Trophoblast cell (in vitro differentiated cells and primary cell): ENCODE measurements at regions not wholly inside any gene's neighbourhood (a gene's known extent, or its start where the extent isn't known, plus 50 kb on each side); places are given as distances from the start of the nearest gene placed in this dataset.

Experiments used
- DNase-seq, 2 donors: peaks; one replicate each; pipeline ENCODE4 v3.0.0-alpha.2; 2016
- H2AFZ ChIP-seq: 2 replicates; pipeline ENCODE4 v1.6.1; 2013; ENCODE audit warnings: low read length, moderate library complexity, mild to moderate bottlenecking; ENCODE audit not compliant: insufficient read depth, poor library complexity
- H2AK5ac ChIP-seq: 2 replicates; pipeline ENCODE4 v1.6.1; 2013; ENCODE audit warnings: mild to moderate bottlenecking, low read length
- H2BK120ac ChIP-seq: 2 replicates; pipeline ENCODE4 v1.6.1; 2013; ENCODE audit warnings: low read length, mild to moderate bottlenecking, moderate library complexity; ENCODE audit not compliant: insufficient read depth, poor library complexity
- H2BK12ac ChIP-seq: 2 replicates; pipeline ENCODE4 v1.6.1; 2013; ENCODE audit warnings: mild to moderate bottlenecking, low read length, moderate library complexity
- H2BK5ac ChIP-seq: 2 replicates; pipeline ENCODE4 v1.6.1; 2013; ENCODE audit warnings: low read length, low read depth, moderate library complexity, mild to moderate bottlenecking; ENCODE audit not compliant: poor library complexity
- H3K14ac ChIP-seq: 2 replicates; pipeline ENCODE4 v1.6.1; 2013; ENCODE audit warnings: mild to moderate bottlenecking, low read length
- H3K18ac ChIP-seq: 2 replicates; pipeline ENCODE4 v1.6.1; 2013; ENCODE audit warnings: mild to moderate bottlenecking, low read length
- H3K23ac ChIP-seq: 2 replicates; pipeline ENCODE4 v1.6.1; 2013; ENCODE audit warnings: low read length
- H3K27ac ChIP-seq: 2 replicates; pipeline ENCODE4 v1.5.1; 2013; ENCODE audit warnings: low read depth, mild to moderate bottlenecking, inconsistent platforms, low read length, moderate library complexity
- H3K27me3 ChIP-seq: 2 replicates; pipeline ENCODE4 v1.6.1; 2013; ENCODE audit warnings: inconsistent platforms, mild to moderate bottlenecking, low read length, moderate library complexity; ENCODE audit not compliant: insufficient read depth
- H3K36me3 ChIP-seq, 2 experiments: 1 replicate in 1 of 2; 2 replicates in 1 of 2; pipeline ENCODE4 v1.6.1; 2013; ENCODE audit warnings: low read length in 2 of 2, mild to moderate bottlenecking in 2 of 2, moderate library complexity in 1 of 2; ENCODE audit not compliant: insufficient read depth in 2 of 2, control insufficient read depth in 1 of 2
- H3K4ac ChIP-seq: 2 replicates; pipeline ENCODE4 v1.6.1; 2013; ENCODE audit warnings: low read depth, mild to moderate bottlenecking, low read length, moderate library complexity
- H3K4me1 ChIP-seq, 2 experiments: 1 replicate in 1 of 2; 2 replicates in 1 of 2; pipeline ENCODE4 v1.6.1; 2013; ENCODE audit warnings: low read length in 2 of 2, mild to moderate bottlenecking in 2 of 2, moderate library complexity in 1 of 2; ENCODE audit not compliant: insufficient read depth in 2 of 2, control insufficient read depth in 1 of 2
- H3K4me2 ChIP-seq: 2 replicates; pipeline ENCODE4 v1.6.1; 2013; ENCODE audit warnings: inconsistent platforms, mild to moderate bottlenecking, low read length, moderate library complexity
- H3K4me3 ChIP-seq: 2 replicates; pipeline ENCODE4 v1.5.1; 2013; ENCODE audit warnings: mild to moderate bottlenecking, low read depth, low read length, inconsistent platforms
- H3K79me1 ChIP-seq: one replicate; pipeline ENCODE4 v1.6.1; 2013; ENCODE audit warnings: low read length
- H3K79me2 ChIP-seq: 2 replicates; pipeline ENCODE4 v1.6.1; 2013; ENCODE audit warnings: low read length, mild to moderate bottlenecking; ENCODE audit not compliant: control insufficient read depth, insufficient read depth, poor library complexity
- H3K9ac ChIP-seq: 2 replicates; pipeline ENCODE4 v1.6.1; 2013; ENCODE audit warnings: mild to moderate bottlenecking, low read length
- H3K9me3 ChIP-seq: 2 replicates; pipeline ENCODE4 v1.6.1; 2013; ENCODE audit warnings: low read depth, mild to moderate bottlenecking, control low read depth, inconsistent platforms, low read length; ENCODE audit not compliant: insufficient read depth
- H4K12ac ChIP-seq: 2 replicates; pipeline ENCODE4 v1.6.1; 2013; ENCODE audit warnings: low read depth, mild to moderate bottlenecking, low read length, moderate library complexity
- H4K8ac ChIP-seq: 2 replicates; pipeline ENCODE4 v1.6.1; 2013; ENCODE audit warnings: low read depth, mild to moderate bottlenecking, low read length, moderate library complexity
- H4K91ac ChIP-seq: one replicate; pipeline ENCODE4 v1.6.1; 2013; ENCODE audit warnings: low read depth, mild to moderate bottlenecking, low read length, moderate library complexity
- WGBS: extraction: QIAGEN DNeasy Blood & Tissue Kit; methylation state at CpG from one replicate; pipeline ENCODE4 v1.1.7; 2013; ENCODE audit warnings: missing lambda C conversion rate; ENCODE audit not compliant: insufficient read length, insufficient coverage; ENCODE audit errors: extremely low coverage; 5-methylcytosine and 5-hydroxymethylcytosine counted together

DNA sequence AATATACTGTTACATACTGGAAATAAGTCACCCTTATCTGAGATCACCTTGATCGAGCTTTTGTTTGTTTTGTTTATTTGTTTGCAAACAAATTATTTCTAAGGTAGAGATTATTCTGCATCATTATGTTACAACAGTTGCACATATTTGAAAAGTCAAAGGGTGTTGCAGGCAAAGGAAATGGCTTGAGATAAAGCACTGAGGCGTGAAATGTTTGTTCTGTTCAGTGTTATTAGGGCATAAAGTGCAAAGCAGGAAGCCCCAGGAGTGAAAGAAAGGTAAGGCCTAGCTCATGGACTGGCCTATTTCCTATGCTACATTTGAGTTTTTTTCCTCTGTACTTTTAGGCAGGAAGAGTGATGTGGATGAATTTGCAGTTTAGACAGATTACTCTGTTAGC is 1815.6 kb upstream of the LRRTM1 start:
- DNase-seq = no peak
- Histone ChIP-seq H3K79me2 (no peaks in the 10 kb centered on the region), H2AK5ac (no peak overlapping the region), H3K36me3 (no peaks in the 10 kb centered on the region), H2BK12ac (no peak overlapping the region), H2BK5ac (no peak overlapping the region), H4K8ac (no peak overlapping the region), H3K14ac (no peak overlapping the region), H4K12ac (no peak overlapping the region), H3K9me3 (no peaks in the 10 kb centered on the region), H3K23ac (no peak overlapping the region), H3K4me3 (no peak overlapping the region), H3K4me1 (no peaks in the 10 kb centered on the region), H3K4me2 (no peak overlapping the region), H3K9ac (no peak overlapping the region), H3K4ac (no peak overlapping the region), H3K27me3 (no peaks in the 10 kb centered on the region), H2AFZ (no peak overlapping the region), H2BK120ac (no peak overlapping the region), H3K79me1 (no peaks in the 10 kb centered on the region), H3K18ac (no peak overlapping the region), H4K91ac (no peak overlapping the region), H3K27ac (no peak overlapping the region)
- WGBS = no CpG with 5 or more reads among the region's 2 CpGs

DNA sequence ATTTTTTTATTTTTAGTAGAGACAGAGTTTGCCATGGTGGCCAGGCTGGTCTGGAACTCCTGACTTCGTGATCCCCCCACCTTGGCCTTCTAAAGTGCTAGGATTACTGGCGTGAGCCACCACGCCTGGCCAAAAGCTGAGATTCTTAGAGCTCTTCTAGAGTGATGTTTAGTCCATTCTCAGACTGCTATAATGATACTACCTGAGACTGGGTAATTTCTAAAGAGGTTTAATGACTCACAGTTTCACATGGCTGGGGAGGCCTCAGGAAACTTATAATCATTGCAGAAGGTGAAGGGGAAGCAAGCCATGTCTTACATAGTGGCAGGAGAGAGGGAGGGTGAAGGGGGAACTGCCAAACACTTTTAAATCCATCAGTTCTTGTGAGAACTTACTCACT is 1804.9 kb upstream of the LRRTM1 start:
- no peak overlapping the region for H2BK12ac ChIP-seq
- no peaks in the 10 kb centered on the region for H3K4me1 ChIP-seq
- H3K18ac ChIP-seq = no peak overlapping the region
- no peaks in the 10 kb centered on the region for H3K27me3 ChIP-seq
- H3K9me3 ChIP-seq = no peaks in the 10 kb centered on the region
- H3K9ac ChIP-seq = no peak overlapping the region
- DNase-seq = no peak
- H3K23ac ChIP-seq = no peak overlapping the region
- no peak overlapping the region for H3K4ac ChIP-seq
- no peak overlapping the region for H4K12ac ChIP-seq
- no peak overlapping the region for H3K14ac ChIP-seq
- H2BK120ac ChIP-seq = no peak overlapping the region
- no peak overlapping the region for H4K8ac ChIP-seq
- H4K91ac ChIP-seq = no peak overlapping the region
- H3K36me3 ChIP-seq = no peaks in the 10 kb centered on the region
- no peak overlapping the region for H2AFZ ChIP-seq
- no peak overlapping the region for H3K4me2 ChIP-seq
- H3K79me1 ChIP-seq = no peaks in the 10 kb centered on the region
- no peak overlapping the region for H2BK5ac ChIP-seq
- no peaks in the 10 kb centered on the region for H3K79me2 ChIP-seq
- no peak overlapping the region for H3K4me3 ChIP-seq
- no CpG with 5 or more reads among the region's 3 CpGs for WGBS
- H2AK5ac ChIP-seq = no peak overlapping the region
- H3K27ac ChIP-seq = no peak overlapping the region

DNA sequence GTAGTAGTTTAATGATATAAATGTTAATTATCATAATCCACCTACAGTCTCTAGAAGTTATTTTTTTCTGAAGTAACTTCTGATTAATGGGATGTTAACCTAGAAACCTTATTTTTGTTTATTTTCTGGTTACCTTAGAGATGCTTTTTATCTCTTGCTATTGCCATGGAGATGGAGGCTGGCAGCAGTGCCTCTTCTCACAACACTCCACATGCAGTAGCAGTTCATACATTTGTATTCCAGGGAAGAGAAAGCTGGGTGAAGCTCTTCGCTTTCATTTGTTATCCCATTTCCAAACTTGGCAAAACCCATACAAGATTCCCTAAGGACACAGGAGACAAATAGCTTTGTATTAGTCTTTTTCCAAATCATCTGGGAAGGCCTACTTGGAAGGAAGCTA is 1794.1 kb upstream of the LRRTM1 start:
- Histone ChIP-seq H3K27me3 (no peaks in the 10 kb centered on the region), H3K4me3 (no peak overlapping the region), H3K14ac (no peak overlapping the region), H2BK5ac (no peak overlapping the region), H2BK120ac (no peak overlapping the region), H3K4ac (no peak overlapping the region), H2AK5ac (no peak overlapping the region), H3K9ac (no peak overlapping the region), H2BK12ac (no peak overlapping the region), H3K9me3 (no peaks in the 10 kb centered on the region), H4K12ac (no peak overlapping the region), H4K91ac (no peak overlapping the region), H3K4me2 (no peak overlapping the region), H3K18ac (no peak overlapping the region), H3K27ac (no peak overlapping the region), H2AFZ (no peak overlapping the region), H3K23ac (no peak overlapping the region), H4K8ac (no peak overlapping the region), H3K36me3 (no peaks in the 10 kb centered on the region), H3K79me1 (no peaks in the 10 kb centered on the region), H3K79me2 (no peaks in the 10 kb centered on the region), H3K4me1 (no peaks in the 10 kb centered on the region)
- WGBS = no CpG with 5 or more reads among the region's 1 CpG
- DNase-seq = no peak

DNA sequence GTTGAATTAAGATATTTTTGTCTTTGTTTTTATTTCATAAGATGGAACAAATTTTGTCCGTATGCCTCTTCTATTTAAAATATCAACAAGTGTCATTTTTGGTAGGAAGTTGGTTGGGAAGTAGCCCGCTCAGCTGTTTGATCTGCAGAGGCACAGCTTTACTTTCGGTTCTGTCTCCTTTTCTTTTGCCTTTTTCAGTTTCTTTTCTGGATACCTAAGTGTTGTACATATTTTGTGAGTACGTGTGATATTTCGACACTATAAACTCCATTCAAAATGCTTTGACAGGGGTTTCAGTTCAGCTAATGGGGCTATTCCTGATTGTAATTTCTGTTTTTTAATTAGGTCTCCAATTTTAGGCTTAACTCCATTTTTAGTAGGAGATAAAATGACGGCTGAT is 1785.0 kb upstream of the LRRTM1 start:
- Histone ChIP-seq H3K79me1 (no peaks in the 10 kb centered on the region), H3K36me3 (no peaks in the 10 kb centered on the region), H3K4me3 (no peak overlapping the region), H3K18ac (no peak overlapping the region), H3K9ac (no peak overlapping the region), H3K27ac (no peak overlapping the region), H3K4me2 (no peak overlapping the region), H4K8ac (no peak overlapping the region), H3K79me2 (no peaks in the 10 kb centered on the region), H3K9me3 (peaks cover 6% of the 10 kb centered on the region), H3K4me1 (no peaks in the 10 kb centered on the region), H3K14ac (no peak overlapping the region), H3K4ac (no peak overlapping the region), H4K12ac (no peak overlapping the region), H3K27me3 (no peaks in the 10 kb centered on the region), H3K23ac (no peak overlapping the region), H2BK12ac (no peak overlapping the region), H2BK5ac (no peak overlapping the region), H4K91ac (no peak overlapping the region), H2AFZ (no peak overlapping the region), H2AK5ac (no peak overlapping the region), H2BK120ac (no peak overlapping the region)
- WGBS = no CpG with 5 or more reads among the region's 6 CpGs
- DNase-seq = no peak
